ENCODE measurements at regions not wholly inside any gene's neighbourhood (a gene's known extent, or its start where the extent isn't known, plus 50 kb on each side); places are given as distances from the start of the nearest gene placed in this dataset.

DNA sequence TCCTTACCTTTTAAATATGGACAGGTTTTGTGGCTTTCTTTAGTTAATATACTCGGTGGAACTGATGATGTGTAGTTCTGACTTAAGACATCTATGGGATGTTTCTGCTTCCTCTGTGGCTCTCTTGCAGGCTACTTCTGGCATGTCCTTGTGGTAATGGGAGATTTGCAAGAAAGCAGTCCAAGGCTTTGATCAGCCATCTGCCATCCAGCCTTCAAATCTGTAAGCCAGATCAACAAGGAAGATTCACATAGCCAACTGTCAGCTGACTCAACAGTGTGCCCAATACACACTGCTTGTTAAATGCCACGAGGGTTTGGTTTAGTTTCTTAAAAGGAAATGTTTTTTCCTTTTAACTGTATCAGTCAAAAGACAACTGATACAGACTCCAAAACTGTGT, 722.2 kb upstream of the CHRM3 start:
- TF ChIP-seq, protein P1, sequence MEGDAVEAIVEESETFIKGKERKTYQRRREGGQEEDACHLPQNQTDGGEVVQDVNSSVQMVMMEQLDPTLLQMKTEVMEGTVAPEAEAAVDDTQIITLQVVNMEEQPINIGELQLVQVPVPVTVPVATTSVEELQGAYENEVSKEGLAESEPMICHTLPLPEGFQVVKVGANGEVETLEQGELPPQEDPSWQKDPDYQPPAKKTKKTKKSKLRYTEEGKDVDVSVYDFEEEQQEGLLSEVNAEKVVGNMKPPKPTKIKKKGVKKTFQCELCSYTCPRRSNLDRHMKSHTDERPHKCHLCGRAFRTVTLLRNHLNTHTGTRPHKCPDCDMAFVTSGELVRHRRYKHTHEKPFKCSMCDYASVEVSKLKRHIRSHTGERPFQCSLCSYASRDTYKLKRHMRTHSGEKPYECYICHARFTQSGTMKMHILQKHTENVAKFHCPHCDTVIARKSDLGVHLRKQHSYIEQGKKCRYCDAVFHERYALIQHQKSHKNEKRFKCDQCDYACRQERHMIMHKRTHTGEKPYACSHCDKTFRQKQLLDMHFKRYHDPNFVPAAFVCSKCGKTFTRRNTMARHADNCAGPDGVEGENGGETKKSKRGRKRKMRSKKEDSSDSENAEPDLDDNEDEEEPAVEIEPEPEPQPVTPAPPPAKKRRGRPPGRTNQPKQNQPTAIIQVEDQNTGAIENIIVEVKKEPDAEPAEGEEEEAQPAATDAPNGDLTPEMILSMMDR (IDR thresholded peaks at IDR 0.05), result no peak
- Histone ChIP-seq H3K27me3 (no peaks in the 10 kb centered on the region), H3K9me3 (peaks cover 0 to 3% of the 10 kb centered on the region in 2 donors), H3K27ac (no peak overlapping the region), H3K36me3 (no peaks in the 10 kb centered on the region), H3K4me3 (no peak overlapping the region), H3K4me1 (no peaks in the 10 kb centered on the region)
- DNase-seq, result no peak
- intact Hi-C loops (cut with DNase I), result no loop called here
- no peak for ATAC-seq

DNA sequence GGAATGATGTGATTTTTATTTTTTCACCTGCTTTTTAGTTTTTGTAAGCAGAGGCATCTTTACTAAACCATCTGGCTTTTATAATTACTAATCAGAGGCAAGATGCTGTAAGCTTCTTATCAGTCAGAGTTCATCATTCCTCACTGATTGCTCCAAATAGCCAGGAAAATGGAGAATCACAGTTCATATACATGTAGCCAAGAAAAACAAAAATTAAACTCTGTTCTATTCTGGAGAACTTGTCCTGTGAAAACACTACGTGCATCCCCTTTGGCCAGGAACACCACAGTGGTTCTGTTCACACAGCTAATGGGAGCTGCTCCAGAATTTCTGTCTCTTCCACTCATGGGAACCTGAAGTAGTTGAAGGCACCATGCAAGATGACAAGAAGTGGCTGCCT, 725.5 kb upstream of the CHRM3 start:
- intact Hi-C loops (cut with DNase I), result no loop called here
- H3K9me3 ChIP-seq, result no peaks in the 10 kb centered on the region

DNA sequence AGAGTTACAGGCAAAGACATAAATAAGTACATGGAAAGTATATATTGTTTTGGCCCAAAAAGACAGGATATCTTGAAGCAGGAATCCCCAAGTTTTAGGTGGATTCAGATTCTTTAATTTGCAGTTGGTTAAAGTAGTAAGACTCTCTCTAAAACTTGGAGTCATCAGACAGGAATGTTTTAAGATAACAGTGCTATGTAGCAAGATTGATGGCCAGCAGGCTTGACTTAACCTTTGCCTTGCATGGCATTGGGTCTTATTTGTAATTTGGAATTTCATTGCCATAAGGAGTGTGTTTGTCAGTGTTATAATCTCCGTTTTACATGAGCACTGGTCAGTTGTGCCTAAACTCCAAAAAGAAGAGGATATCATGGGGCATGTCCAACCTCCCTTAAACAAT, 727.6 kb upstream of the CHRM3 start:
- H3K36me3 ChIP-seq, result no peaks in the 10 kb centered on the region
- no peak overlapping the region for H3K4me3 ChIP-seq
- no peaks in the 10 kb centered on the region for H3K9me3 ChIP-seq
- intact Hi-C loops (cut with DNase I), result no loop called here
- TF ChIP-seq, protein P1 (IDR thresholded peaks at IDR 0.05), result no peak
- no peak for DNase-seq
- H3K4me1 ChIP-seq, result no peaks in the 10 kb centered on the region
- no peak for ATAC-seq
- no peaks in the 10 kb centered on the region for H3K27me3 ChIP-seq
- no peak overlapping the region for H3K27ac ChIP-seq

More for the DNA sequence above, 725.5 kb upstream of the CHRM3 start:
- Histone ChIP-seq H3K4me1 (no peaks in the 10 kb centered on the region), H3K4me3 (no peak overlapping the region), H3K27ac (no peak overlapping the region), H3K27me3 (no peaks in the 10 kb centered on the region), H3K36me3 (no peaks in the 10 kb centered on the region)
- TF ChIP-seq, protein P1 (IDR thresholded peaks at IDR 0.05), result no peak
- DNase-seq, result no peak
- no peak for ATAC-seq

DNA sequence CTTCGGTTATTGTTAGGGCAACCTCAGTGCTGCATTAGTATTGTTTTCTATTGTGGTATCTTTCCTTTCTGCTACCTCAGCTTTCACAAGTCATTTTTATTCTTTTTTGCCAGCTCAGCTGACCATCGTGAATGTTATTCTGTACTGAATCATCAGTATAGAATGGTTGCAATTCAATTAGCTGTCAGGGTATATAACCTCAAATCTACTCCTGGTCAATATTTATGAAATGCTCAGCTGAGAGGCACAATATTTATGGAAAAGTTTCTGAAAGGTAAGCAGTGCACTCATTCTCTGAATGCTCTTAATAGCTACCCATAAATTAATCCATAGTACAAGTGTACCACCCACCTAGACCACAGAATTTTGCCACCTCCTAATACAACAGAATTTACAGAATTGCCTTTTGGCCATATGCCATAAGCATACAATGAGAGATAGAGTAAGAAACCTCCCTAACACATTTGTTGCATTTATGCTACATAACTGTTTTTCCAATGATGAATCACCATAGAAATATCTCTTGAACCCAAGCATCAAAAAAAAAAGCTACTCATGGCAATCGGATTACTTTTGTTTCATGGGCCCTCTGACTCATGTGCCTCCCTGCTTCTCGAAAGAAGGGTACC, 732.6 kb upstream of the CHRM3 start:
- Histone ChIP-seq H3K4me3 (no peak overlapping the region), H3K27me3 (no peaks in the 10 kb centered on the region), H3K27ac (no peak overlapping the region), H3K9me3 (no peaks in the 10 kb centered on the region), H3K4me1 (no peaks in the 10 kb centered on the region), H3K36me3 (no peaks in the 10 kb centered on the region)
- DNase-seq (no peak), ATAC-seq (no peak)
- intact Hi-C loops (cut with DNase I), result no loop called here
- TF ChIP-seq, protein P1 (IDR thresholded peaks at IDR 0.05), result no peak

DNA sequence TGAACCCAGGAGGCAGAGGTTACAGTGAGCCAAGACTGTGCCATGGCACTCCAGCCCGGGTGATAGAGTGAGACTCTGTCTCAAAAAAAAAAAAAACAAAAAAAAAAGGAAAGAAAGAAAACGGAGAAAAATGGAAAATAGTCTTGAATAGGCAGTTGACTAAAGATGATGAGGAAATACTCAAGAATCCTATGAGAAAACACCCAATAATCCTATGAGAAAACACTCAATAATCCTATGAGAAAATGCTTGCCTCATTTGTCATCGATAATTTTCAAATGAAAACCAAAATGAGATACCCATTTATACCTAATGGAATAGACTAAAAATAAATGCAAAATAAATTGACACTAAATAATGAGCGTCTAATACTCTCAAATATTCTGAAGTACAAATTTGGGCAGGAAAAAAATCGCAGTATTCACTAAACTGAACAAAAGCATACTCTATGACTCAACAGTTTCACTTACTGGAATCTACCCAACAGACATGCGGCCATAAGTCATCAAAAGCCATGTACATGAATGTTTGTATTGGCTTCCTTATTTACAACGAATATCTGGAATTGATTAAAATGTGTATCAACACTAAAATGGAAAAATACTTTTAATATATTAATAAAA, 733.9 kb upstream of the CHRM3 start:
- ATAC-seq (no peak), DNase-seq (no peak)
- H3K4me3 ChIP-seq, result no peak overlapping the region
- TF ChIP-seq, protein P1 (IDR thresholded peaks at IDR 0.05), result no peak
- no peaks in the 10 kb centered on the region for H3K27me3 ChIP-seq
- H3K27ac ChIP-seq, result no peak overlapping the region
- no peaks in the 10 kb centered on the region for H3K9me3 ChIP-seq
- H3K36me3 ChIP-seq, result no peaks in the 10 kb centered on the region
- intact Hi-C loops (cut with DNase I), result no loop called here
- H3K4me1 ChIP-seq, result no peaks in the 10 kb centered on the region
